ENCODE measurements at regions not wholly inside any gene's neighbourhood (a gene's known extent, or its start where the extent isn't known, plus 50 kb on each side); places are given as distances from the start of the nearest gene placed in this dataset.

DNA sequence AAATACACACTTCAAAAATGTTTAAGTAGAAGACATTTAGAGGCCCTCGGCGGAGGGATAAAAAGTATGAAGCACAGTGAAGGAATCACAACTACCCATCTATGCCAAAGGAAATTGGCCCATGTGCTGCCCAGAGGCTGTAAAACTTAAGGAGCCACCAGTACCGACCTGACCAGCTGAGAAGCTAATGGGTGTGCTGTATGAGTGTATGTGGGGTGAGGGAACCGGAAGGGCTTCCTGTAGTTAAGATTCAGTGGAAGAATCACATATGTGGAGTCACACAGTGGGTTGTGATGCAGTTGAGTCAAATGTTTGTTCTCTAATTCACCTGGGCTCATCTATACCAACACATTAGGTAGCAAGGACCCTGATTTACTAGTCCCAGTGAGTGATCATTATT is 516.0 kb upstream of the IL12A start:
- TF ChIP-seq POLR2A (IDR thresholded peaks at IDR 0.05; ENCODE audit: low read length) (no peak), GATA1 (IDR thresholded peaks at IDR 0.05; ENCODE audit: low read depth, low read length) (no peak)

Data from erythroblast (primary cell).